NCI-H1105 treated with DMSO at 0.1 percent for 48 hours (cell line): ENCODE measurements at regions not wholly inside any gene's neighbourhood (a gene's known extent, or its start where the extent isn't known, plus 50 kb on each side); places are given as distances from the start of the nearest gene placed in this dataset.

Experiments
- DNase-seq: peaks from one replicate; lab custom pipeline; 2025; lab: John Stamatoyannopoulos, UW

DNA sequence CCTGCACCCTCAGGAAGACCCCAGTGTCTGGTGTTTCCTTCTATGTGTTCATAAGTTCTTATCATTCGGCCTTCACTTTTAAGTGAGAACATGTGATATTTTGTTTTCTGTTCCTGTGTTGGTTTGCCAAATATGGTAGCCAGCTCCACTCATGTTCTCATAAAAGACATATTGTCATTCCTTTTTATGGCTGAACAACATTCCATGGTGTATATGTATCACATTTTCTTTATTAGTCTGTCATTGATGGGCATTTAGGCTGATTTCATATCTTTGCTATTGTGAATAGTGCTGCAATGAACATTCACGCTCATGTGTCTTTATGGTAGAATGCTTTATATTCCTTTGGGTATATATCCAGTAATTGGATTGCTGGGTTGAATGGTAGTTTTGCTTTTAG, 645.1 kb downstream of the SLC16A7 start:
- no peak for DNase-seq

- DNase-seq, result no peak
These were observed 655.3 kb downstream of the SLC16A7 start for GRCh38 chr12:60251091-60251490.

GRCh38 chr12:60252359-60253096, 656.7 kb downstream of the SLC16A7 start:
- DNase-seq, result no peak

DNA sequence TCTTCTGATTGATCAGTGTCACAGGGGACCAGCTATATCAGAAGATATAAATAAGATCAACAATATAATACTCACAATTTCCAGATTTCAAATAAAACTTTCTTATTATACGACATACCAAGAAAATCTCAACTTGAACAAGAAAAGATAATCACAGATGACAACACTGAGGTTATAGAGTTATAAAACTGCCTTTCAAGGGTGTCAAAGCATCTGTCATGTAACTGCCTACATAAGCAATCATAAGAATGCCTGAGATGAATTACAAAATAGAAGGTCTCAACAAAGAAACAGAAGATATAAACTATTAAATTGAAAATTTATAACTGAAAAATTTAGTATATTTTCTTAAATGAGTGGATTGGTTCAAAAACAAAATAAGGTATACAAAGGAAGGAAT, 659.2 kb downstream of the SLC16A7 start:
- DNase-seq, result no peak

GRCh38 chr12:60257063-60257462, 661.2 kb downstream of the SLC16A7 start:
- no peak for DNase-seq

DNA sequence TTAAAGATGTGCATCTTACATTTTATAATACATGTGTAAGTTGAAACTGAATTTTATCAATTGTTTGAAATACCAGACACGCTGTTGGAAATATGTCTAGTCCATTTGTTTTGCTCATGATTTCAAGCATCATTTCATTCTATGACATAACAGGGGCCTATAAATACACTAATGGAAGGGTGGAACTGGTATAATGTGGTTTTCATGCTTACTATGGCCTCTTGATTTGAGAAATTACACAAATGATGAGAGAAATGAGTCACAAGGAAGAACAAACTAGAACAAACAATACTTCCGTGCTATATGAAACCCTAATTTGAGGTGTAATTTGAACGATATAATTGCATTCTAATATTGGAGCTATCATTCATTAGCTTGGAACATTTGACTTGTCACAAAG, 663.4 kb downstream of the SLC16A7 start:
- peak; percentile 73 for DNase-seq

DNA sequence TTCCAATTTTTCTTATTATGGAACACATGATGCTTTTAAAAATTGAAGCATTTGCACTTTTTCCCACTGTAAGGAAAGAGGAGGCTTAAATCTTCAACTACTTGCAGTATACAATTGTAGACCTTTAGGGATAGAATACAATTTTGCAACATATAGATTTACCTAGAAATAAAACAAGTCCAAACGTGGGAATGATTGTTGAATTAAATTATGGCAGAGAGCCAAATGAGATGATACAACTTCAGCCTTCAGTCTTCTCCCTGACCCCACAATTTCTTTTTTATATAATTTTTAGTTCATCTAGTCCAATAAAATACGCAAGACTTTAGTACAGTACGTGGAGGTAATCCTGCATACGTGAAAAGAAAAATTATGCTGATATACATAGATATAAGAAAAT, 666.5 kb downstream of the SLC16A7 start:
- peak; percentile 30 for DNase-seq

DNA sequence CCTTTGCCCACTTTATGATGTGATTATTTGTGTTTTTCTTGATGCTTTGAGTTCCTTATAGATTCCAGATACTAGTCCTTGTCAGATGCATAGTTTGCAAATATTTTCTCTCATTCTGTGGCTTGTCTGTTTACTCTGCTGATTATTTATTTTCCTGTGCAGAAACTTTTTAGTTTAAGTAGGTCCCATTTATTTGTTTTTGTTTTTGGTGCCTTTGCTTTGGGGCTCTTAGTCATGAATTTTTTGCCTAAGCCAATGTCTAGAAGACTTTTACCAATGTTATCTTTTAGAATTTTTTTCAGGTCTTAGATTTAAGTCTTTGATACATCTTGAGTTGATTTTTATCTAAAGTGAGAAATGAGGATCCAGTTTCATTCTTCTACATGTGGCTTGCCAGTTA, 667.3 kb downstream of the SLC16A7 start:
- DNase-seq, result no peak

DNA sequence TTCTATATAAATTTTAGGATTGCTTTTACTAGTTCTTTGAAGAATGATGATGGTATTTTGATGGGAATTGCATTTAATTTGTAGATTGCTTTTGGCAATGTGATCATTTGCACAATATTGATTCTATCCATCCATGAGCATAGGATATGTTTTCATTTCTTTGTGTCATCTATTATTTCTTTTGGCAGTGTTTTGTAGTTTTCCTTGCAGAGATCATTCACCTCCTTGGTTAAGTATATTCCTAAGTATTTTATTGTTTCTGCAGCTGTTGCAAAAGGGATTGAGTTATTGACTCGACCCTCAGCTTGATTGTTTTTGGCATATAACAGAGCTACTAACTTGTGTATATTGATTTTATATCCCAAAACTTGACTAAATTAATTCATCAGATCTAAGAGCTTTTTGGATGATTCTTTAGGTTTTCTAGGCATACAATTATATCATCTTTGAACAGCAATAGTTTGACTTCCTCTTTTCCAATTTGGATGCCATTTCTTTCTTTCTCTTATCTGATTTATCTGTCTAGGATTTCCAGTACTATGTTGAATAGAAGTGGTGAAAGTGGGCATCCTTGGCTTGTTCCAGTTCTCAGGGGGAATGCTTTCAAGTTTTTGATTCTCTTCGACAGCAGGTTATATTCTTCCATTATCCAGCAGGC, 668.1 kb downstream of the SLC16A7 start:
- DNase-seq, result no peak

- no peak for DNase-seq
These were observed 669.9 kb downstream of the SLC16A7 start for GRCh38 chr12:60265741-60266140.

- no peak for DNase-seq
These were observed 670.6 kb downstream of the SLC16A7 start for GRCh38 chr12:60266381-60266852.

DNA sequence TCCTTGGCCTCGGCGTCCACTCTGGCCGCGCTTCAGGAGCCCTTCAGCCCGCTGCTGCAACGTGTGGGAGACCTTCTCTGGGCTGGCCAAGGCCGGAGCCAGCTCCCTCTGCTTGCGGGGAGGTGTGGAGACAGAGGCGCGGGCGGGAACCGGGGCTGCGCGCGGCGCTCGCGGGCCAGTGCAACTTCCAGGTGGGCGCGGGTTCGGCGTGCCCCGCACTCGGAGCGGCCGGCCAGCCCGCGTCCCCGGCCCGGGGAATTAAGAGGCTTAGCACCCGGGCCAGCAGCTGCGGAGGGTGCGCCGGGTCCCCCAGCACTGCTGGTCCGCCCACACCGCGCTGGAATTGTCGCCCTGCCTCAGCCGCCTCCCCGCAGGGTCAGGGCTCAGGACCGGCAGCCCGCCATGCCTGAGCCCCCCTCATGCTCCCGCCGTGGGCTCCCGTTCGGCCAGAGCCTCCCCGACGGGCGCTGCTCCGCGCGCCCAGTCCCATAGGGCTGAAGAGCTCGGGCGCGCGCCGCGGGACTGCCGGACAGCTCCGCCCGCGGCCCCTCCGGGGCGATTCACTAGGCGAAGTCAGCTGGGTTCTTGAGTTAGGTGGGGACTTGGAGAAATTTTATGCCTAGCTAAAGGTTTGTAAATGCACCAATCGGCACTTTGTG, 673.9 kb downstream of the SLC16A7 start:
- no peak for DNase-seq

DNA sequence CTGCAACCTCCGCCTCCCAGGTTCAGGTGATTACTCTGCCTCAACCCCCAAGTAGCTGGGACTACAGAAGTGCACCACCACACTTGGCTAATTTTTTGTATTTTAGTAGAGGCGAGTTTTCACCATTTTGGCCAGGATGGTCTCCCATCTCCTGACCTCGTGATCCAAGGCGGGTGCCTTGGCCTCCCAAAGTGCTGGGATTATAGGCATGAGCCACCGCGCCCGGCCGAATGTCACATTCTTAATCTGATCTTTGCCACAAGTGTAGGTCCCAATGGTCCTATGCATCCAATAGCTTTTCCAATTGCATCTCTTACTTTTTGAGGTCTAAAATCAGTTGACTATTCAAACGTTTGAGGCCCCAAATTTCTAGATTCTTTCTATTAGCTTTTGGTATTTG, 676.0 kb downstream of the SLC16A7 start:
- no peak for DNase-seq

- DNase-seq, result no peak
These were observed 682.4 kb downstream of the SLC16A7 start for GRCh38 chr12:60278209-60278608.

DNA sequence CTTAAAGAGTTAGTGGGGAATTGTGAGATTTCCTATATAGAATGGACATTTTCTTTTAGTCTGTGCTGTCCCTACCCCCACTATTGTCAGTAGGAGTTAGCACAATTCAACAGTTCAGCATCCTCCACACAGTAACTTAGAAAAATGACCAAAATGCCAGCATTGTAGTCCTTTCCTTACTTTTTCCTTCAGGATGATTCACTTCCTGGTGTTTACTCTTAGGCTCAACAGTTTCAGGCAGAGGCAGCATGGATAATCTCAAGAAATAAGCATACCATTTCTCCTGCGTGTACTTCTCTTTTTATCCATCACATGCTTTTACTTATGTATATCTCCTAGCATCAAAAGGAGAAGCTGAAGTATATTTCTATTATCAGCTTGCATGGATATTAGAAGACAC, 683.4 kb downstream of the SLC16A7 start:
- no peak for DNase-seq

GRCh38 chr12:60281522-60281921, 685.7 kb downstream of the SLC16A7 start:
- DNase-seq, result no peak

- no peak for DNase-seq
These were observed 694.7 kb downstream of the SLC16A7 start for GRCh38 chr12:60290532-60290931.

DNA sequence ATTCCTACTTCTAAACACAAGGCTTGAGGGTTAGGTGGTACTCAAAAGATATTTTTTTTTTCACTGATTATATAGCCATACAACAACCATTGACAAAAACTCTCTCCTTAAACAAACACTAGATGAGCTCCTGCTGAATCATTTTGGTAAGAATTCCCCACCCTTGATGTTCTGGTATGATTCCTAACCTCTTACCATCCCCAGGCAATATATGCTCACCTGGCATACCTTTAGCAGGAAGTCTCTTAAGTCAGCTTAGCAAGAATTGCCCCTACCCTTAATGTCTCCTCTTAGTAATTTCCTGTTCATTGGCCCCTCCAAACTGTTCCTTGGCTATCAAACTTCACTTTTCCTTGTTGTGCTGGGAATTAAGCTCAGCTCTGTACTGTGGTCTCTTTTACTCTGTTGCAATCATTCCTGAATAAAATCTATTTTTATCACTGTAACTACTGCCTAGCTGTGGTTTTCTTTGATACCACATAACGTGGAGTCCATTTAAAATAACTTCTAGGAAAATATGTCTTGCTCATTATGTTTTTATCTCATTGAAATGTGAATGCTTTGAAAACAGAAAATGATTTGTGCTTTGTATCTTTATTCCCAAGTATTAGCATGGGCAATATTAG, 712.6 kb downstream of the SLC16A7 start:
- DNase-seq, result no peak

DNA sequence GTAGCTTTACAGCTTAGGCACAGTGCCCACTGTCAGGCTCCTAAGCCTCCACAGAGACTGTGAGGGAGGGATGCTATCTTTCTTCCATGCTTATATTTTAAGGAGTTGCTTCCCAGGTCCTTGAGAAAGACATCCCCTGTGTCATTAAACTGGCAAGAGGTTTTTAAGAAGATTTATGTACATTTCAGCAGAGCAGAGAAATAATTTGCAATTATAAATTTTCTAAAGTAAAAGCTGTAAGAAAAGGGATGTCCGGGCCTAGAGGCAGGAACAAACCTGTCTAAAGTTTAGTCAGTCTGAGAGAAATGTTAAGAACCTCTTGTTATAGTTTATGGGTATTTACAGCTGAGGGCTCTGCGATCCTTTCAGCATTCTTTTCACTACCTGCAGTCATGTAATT, 716.1 kb downstream of the SLC16A7 start:
- no peak for DNase-seq

- DNase-seq, result no peak
These were observed 721.5 kb downstream of the SLC16A7 start for GRCh38 chr12:60317361-60317760.

DNA sequence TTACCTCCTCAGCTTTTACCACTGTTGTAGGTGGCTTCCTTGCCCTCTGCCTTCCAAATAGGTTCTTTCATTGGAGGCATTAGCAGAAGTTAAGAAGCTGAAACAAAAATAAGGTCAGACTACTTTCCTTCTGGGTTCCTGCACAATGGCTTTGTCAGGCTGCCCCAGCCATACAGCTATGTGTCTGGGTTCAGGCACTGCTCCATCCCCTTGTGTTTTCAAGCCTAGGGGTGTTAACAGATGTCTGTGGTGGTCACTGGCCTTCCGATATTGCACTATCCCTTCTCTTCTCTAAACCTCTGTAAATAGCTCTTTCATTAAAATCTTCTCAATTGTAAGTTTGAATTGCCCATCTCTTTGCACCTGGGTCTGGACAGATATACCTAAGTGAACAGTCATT, 728.9 kb downstream of the SLC16A7 start:
- DNase-seq, result no peak

DNA sequence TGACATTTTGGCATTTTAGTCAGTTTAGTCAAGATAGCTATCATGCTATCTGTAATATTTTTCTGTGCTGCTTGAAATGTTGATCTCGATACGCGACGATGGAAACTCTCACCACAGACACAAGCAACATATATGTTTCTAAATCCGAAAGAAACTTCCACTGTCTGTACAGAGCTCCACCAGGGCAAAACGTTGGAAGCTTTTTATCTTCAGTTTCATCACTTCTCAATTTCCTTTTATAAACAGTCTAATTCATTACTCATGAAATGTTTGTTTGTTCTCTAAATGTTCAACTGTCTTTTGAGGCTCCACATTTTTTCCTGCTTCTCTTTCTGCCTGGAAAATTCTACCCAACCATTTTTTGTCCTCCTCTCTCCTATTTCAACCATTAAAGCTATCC, 737.6 kb downstream of the SLC16A7 start:
- no peak for DNase-seq

GRCh38 chr12:60335745-60336144, 739.9 kb downstream of the SLC16A7 start:
- no peak for DNase-seq
